ENCODE measurements at regions not wholly inside any gene's neighbourhood (a gene's known extent, or its start where the extent isn't known, plus 50 kb on each side); places are given as distances from the start of the nearest gene placed in this dataset.
"Not testable (repeated sequence)": the region's sequence is repeated elsewhere in the genome, so short reads cannot be mapped to it uniquely, and the experiment has no call there.

GRCh38 chr7:6939126-6939525, 113.1 kb upstream of the CCZ1B start:
- H3K4me1 ChIP-seq (ENCODE audit: control insufficient read depth, insufficient read depth, low read length, poor library complexity, severe bottlenecking); H3K36me3 ChIP-seq (ENCODE audit: control insufficient read depth, insufficient read depth, low read length); H3K9me3 ChIP-seq (ENCODE audit: control insufficient read depth, low read length); H3K4me3 ChIP-seq (ENCODE audit: extremely low read depth, insufficient read depth, low read length, poor library complexity, severe bottlenecking); H3K27ac ChIP-seq (ENCODE audit: low read depth, low read length, severe bottlenecking): not testable (repeated sequence)
- 90 to 93% methylated on average over 4 to 5 of the region's 11 CpGs for WGBS, 2 experiments (ENCODE audit: insufficient coverage in 2 of 2)

GRCh38 chr7:6939896-6940295, 113.8 kb upstream of the CCZ1B start:
- WGBS, 2 experiments (ENCODE audit: insufficient coverage in 2 of 2) = 97 to 98% methylated on average over 6 of the region's 17 CpGs
- not testable (repeated sequence) for H3K36me3 ChIP-seq (ENCODE audit: control insufficient read depth, insufficient read depth, low read length); H3K9me3 ChIP-seq (ENCODE audit: control insufficient read depth, low read length); H3K4me3 ChIP-seq (ENCODE audit: extremely low read depth, insufficient read depth, low read length, poor library complexity, severe bottlenecking); H3K27ac ChIP-seq (ENCODE audit: low read depth, low read length, severe bottlenecking); H3K4me1 ChIP-seq (ENCODE audit: control insufficient read depth, insufficient read depth, low read length, poor library complexity, severe bottlenecking)

- not testable (repeated sequence) for H3K9me3 ChIP-seq (ENCODE audit: control insufficient read depth, low read length); H3K27ac ChIP-seq (ENCODE audit: low read depth, low read length, severe bottlenecking); H3K36me3 ChIP-seq (ENCODE audit: control insufficient read depth, insufficient read depth, low read length); H3K4me1 ChIP-seq (ENCODE audit: control insufficient read depth, insufficient read depth, low read length, poor library complexity, severe bottlenecking); H3K4me3 ChIP-seq (ENCODE audit: extremely low read depth, insufficient read depth, low read length, poor library complexity, severe bottlenecking)
- 90 to 98% methylated on average over 2 to 5 of the region's 5 CpGs for WGBS, 2 experiments (ENCODE audit: insufficient coverage in 2 of 2)
Measured at GRCh38 chr7:6946873-6947272, 120.8 kb upstream of the CCZ1B start.

- WGBS, 2 experiments (ENCODE audit: insufficient coverage in 2 of 2) = 75 to 76% methylated on average over 6 to 8 of the region's 15 CpGs
- not testable (repeated sequence) for H3K4me1 ChIP-seq (ENCODE audit: control insufficient read depth, insufficient read depth, low read length, poor library complexity, severe bottlenecking); H3K36me3 ChIP-seq (ENCODE audit: control insufficient read depth, insufficient read depth, low read length); H3K9me3 ChIP-seq (ENCODE audit: control insufficient read depth, low read length); H3K4me3 ChIP-seq (ENCODE audit: extremely low read depth, insufficient read depth, low read length, poor library complexity, severe bottlenecking); H3K27ac ChIP-seq (ENCODE audit: low read depth, low read length, severe bottlenecking)
Measured at GRCh38 chr7:6950231-6950630, 124.2 kb upstream of the CCZ1B start.

GRCh38 chr7:6951553-6951952, 125.5 kb upstream of the CCZ1B start:
- not testable (repeated sequence) for H3K4me1 ChIP-seq (ENCODE audit: control insufficient read depth, insufficient read depth, low read length, poor library complexity, severe bottlenecking); H3K36me3 ChIP-seq (ENCODE audit: control insufficient read depth, insufficient read depth, low read length); H3K4me3 ChIP-seq (ENCODE audit: extremely low read depth, insufficient read depth, low read length, poor library complexity, severe bottlenecking); H3K27ac ChIP-seq (ENCODE audit: low read depth, low read length, severe bottlenecking); H3K9me3 ChIP-seq (ENCODE audit: control insufficient read depth, low read length)
- no CpG with 5 or more reads among the region's 2 CpGs for WGBS, 2 experiments (ENCODE audit: insufficient coverage in 2 of 2)

- WGBS, 2 experiments (ENCODE audit: insufficient coverage in 2 of 2) = 72 to 82% methylated on average over 7 to 8 of the region's 16 CpGs
- H3K27ac ChIP-seq (ENCODE audit: low read depth, low read length, severe bottlenecking) = not testable (repeated sequence)
Measured at GRCh38 chr7:6953138-6953797, 127.2 kb upstream of the CCZ1B start.

GRCh38 chr7:6953798-6954181, 127.7 kb upstream of the CCZ1B start:
- not testable (repeated sequence) for H3K27ac ChIP-seq (ENCODE audit: low read depth, low read length, severe bottlenecking); H3K4me3 ChIP-seq (ENCODE audit: extremely low read depth, insufficient read depth, low read length, poor library complexity, severe bottlenecking); H3K36me3 ChIP-seq (ENCODE audit: control insufficient read depth, insufficient read depth, low read length); H3K4me1 ChIP-seq (ENCODE audit: control insufficient read depth, insufficient read depth, low read length, poor library complexity, severe bottlenecking); H3K9me3 ChIP-seq (ENCODE audit: control insufficient read depth, low read length)
- 95 to 100% methylated on average over 3 to 7 of the region's 10 CpGs for WGBS, 2 experiments (ENCODE audit: insufficient coverage in 2 of 2)

More at GRCh38 chr7:6953138-6953797, 127.2 kb upstream of the CCZ1B start:
- H3K36me3 ChIP-seq (ENCODE audit: control insufficient read depth, insufficient read depth, low read length); H3K9me3 ChIP-seq (ENCODE audit: control insufficient read depth, low read length); H3K4me1 ChIP-seq (ENCODE audit: control insufficient read depth, insufficient read depth, low read length, poor library complexity, severe bottlenecking); H3K4me3 ChIP-seq (ENCODE audit: extremely low read depth, insufficient read depth, low read length, poor library complexity, severe bottlenecking): not testable (repeated sequence)

GRCh38 chr7:6955385-6955784, 129.3 kb upstream of the CCZ1B start:
- not testable (repeated sequence) for H3K4me3 ChIP-seq (ENCODE audit: extremely low read depth, insufficient read depth, low read length, poor library complexity, severe bottlenecking); H3K9me3 ChIP-seq (ENCODE audit: control insufficient read depth, low read length); H3K4me1 ChIP-seq (ENCODE audit: control insufficient read depth, insufficient read depth, low read length, poor library complexity, severe bottlenecking); H3K27ac ChIP-seq (ENCODE audit: low read depth, low read length, severe bottlenecking); H3K36me3 ChIP-seq (ENCODE audit: control insufficient read depth, insufficient read depth, low read length)
- WGBS, 2 experiments (ENCODE audit: insufficient coverage in 2 of 2) = 97 to 98% methylated on average over 5 to 11 of the region's 12 CpGs

- 93 to 98% methylated on average over 7 of the region's 12 CpGs for WGBS, 2 experiments (ENCODE audit: insufficient coverage in 2 of 2)
- H3K9me3 ChIP-seq (ENCODE audit: control insufficient read depth, low read length); H3K4me1 ChIP-seq (ENCODE audit: control insufficient read depth, insufficient read depth, low read length, poor library complexity, severe bottlenecking); H3K27ac ChIP-seq (ENCODE audit: low read depth, low read length, severe bottlenecking); H3K36me3 ChIP-seq (ENCODE audit: control insufficient read depth, insufficient read depth, low read length); H3K4me3 ChIP-seq (ENCODE audit: extremely low read depth, insufficient read depth, low read length, poor library complexity, severe bottlenecking): not testable (repeated sequence)
Measured at GRCh38 chr7:6955990-6956566, 130.0 kb upstream of the CCZ1B start.

GRCh38 chr7:6958371-6958770, 132.3 kb upstream of the CCZ1B start:
- H3K9me3 ChIP-seq (ENCODE audit: control insufficient read depth, low read length); H3K4me3 ChIP-seq (ENCODE audit: extremely low read depth, insufficient read depth, low read length, poor library complexity, severe bottlenecking); H3K36me3 ChIP-seq (ENCODE audit: control insufficient read depth, insufficient read depth, low read length); H3K4me1 ChIP-seq (ENCODE audit: control insufficient read depth, insufficient read depth, low read length, poor library complexity, severe bottlenecking); H3K27ac ChIP-seq (ENCODE audit: low read depth, low read length, severe bottlenecking): not testable (repeated sequence)
- WGBS, 2 experiments (ENCODE audit: insufficient coverage in 2 of 2) = 95 to 98% methylated on average over 5 to 13 of the region's 15 CpGs

GRCh38 chr7:6959942-6960341, 133.9 kb upstream of the CCZ1B start:
- H3K4me3 ChIP-seq (ENCODE audit: extremely low read depth, insufficient read depth, low read length, poor library complexity, severe bottlenecking); H3K27ac ChIP-seq (ENCODE audit: low read depth, low read length, severe bottlenecking); H3K4me1 ChIP-seq (ENCODE audit: control insufficient read depth, insufficient read depth, low read length, poor library complexity, severe bottlenecking); H3K36me3 ChIP-seq (ENCODE audit: control insufficient read depth, insufficient read depth, low read length); H3K9me3 ChIP-seq (ENCODE audit: control insufficient read depth, low read length): not testable (repeated sequence)
- 89 to 90% methylated on average over 3 of the region's 4 CpGs for whole genome bisulfite sequencing, 2 experiments (ENCODE audit: insufficient coverage in 2 of 2)
